ENCODE measurements at regions not wholly inside any gene's neighbourhood (a gene's known extent, or its start where the extent isn't known, plus 50 kb on each side); places are given as distances from the start of the nearest gene placed in this dataset.

DNA sequence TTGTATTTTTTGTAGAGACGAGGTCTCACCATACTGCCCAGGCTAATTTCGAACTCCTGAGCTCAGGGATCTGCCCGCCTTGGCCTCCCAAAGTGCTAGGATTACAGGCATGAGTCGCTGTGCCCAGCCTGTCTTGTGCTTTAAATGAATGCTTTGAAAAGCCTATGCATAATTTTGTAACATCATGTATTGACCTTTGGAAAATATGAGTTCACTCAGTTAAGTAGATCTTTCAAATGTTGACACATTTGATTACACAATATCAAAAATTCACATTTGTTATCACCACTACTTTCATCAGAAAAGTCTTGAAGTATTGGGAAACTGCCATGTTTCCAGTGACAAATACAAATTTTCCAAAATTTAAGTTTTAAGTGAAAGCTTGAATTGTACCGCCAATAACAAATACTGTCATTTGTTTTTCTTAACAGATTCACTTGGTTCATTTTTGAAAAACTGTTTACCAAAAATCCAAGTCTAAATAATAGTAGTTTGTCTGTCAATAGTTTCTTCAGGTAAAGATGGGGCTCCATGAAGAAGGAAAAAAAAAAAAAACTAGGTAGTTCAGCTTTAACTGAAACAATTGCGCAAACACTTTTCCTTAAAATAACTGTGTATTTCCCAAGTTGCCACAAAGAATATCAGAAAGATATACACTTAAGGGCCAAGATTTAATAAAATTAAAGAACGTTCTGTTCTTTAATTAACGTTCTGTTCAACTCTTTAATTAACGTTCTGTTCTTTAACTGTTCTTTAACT lies 233.2 kb upstream of the NR5A2 start:
- FAIRE-seq (no peak), DNase-seq (no peak)
- H3K4me3 ChIP-seq (ENCODE audit: low read length in 3 of 3): no peak overlapping the region
- TF ChIP-seq, protein P1, sequence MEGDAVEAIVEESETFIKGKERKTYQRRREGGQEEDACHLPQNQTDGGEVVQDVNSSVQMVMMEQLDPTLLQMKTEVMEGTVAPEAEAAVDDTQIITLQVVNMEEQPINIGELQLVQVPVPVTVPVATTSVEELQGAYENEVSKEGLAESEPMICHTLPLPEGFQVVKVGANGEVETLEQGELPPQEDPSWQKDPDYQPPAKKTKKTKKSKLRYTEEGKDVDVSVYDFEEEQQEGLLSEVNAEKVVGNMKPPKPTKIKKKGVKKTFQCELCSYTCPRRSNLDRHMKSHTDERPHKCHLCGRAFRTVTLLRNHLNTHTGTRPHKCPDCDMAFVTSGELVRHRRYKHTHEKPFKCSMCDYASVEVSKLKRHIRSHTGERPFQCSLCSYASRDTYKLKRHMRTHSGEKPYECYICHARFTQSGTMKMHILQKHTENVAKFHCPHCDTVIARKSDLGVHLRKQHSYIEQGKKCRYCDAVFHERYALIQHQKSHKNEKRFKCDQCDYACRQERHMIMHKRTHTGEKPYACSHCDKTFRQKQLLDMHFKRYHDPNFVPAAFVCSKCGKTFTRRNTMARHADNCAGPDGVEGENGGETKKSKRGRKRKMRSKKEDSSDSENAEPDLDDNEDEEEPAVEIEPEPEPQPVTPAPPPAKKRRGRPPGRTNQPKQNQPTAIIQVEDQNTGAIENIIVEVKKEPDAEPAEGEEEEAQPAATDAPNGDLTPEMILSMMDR (IDR thresholded peaks at IDR 0.05; ENCODE audit: borderline replicate concordance, extremely low read depth, insufficient read depth): no peak
- no peaks in the 10 kb centered on the region for H3K36me3 ChIP-seq (ENCODE audit: control insufficient read depth in 2 of 3, insufficient read depth in 3 of 3, low read length in 3 of 3)
- H3K9ac ChIP-seq (ENCODE audit: low read length in 3 of 3): no peak overlapping the region
- H3K27me3 ChIP-seq (ENCODE audit: control insufficient read depth, insufficient read depth, low read length): no peaks in the 10 kb centered on the region
- intact Hi-C loops (cut with DNase I): no loop called here
- no peak overlapping the region for H3K27ac ChIP-seq (ENCODE audit: low read depth in 2 of 2, low read length in 2 of 2)
- no peaks in the 10 kb centered on the region for H3K9me3 ChIP-seq (ENCODE audit: control insufficient read depth in 2 of 3, insufficient read depth in 1 of 3, low read length in 3 of 3)
- H3K4me1 ChIP-seq (ENCODE audit: control insufficient read depth in 2 of 3, insufficient read depth in 2 of 3, low read depth in 1 of 3, low read length in 3 of 3): no peaks in the 10 kb centered on the region

DNA sequence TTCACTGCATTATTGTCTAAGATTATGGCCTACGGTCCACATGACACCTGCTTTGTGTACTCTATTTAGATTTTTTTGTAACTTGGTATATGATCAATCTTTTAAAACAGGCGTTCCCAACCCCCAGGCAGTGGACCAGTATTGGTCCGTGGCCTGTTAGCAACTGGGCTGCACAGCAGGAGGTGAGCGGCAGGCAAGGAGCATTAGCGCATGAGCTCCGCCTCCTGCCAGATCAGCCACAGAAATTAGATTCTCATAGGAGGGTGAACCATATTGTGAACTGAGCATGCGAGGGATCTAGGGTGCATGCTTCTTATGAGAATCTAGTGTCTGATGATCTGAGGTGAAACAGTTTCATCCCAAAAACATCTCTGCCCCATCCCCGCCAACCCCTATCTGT lies 228.4 kb upstream of the NR5A2 start:
- TF ChIP-seq, protein P1 (IDR thresholded peaks at IDR 0.05; ENCODE audit: borderline replicate concordance, extremely low read depth, insufficient read depth): no peak
- FAIRE-seq (no peak), DNase-seq (no peak)
- intact Hi-C loops (cut with DNase I): no loop called here
- no peaks in the 10 kb centered on the region for H3K27me3 ChIP-seq (ENCODE audit: control insufficient read depth, insufficient read depth, low read length)
- no peaks in the 10 kb centered on the region for H3K9me3 ChIP-seq (ENCODE audit: control insufficient read depth in 2 of 3, insufficient read depth in 1 of 3, low read length in 3 of 3)
- H3K9ac ChIP-seq (ENCODE audit: low read length in 3 of 3): no peak overlapping the region
- no peaks in the 10 kb centered on the region for H3K36me3 ChIP-seq (ENCODE audit: control insufficient read depth in 2 of 3, insufficient read depth in 3 of 3, low read length in 3 of 3)
- H3K4me3 ChIP-seq (ENCODE audit: low read length in 3 of 3): no peak overlapping the region
- no peak overlapping the region for H3K27ac ChIP-seq (ENCODE audit: low read depth in 2 of 2, low read length in 2 of 2)
- H3K4me1 ChIP-seq (ENCODE audit: control insufficient read depth in 2 of 3, insufficient read depth in 2 of 3, low read depth in 1 of 3, low read length in 3 of 3): no peaks in the 10 kb centered on the region

DNA sequence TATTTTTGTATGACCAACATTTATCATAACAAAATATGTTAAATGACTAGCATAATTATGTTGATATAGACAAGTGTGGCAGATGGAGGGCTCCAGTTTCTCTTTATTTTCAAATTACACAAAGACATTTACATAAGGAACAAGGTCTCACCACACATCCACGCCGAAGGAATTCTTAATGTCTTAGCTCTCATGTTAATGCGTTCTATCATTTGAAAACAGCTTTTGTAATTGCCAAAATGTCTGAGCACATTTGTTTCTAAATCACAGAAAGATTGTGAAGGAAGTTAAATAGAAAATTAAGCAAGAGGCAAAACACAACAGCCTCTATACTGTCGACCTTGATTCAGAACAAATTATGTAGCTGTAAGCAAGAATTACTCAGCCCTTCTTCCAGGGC lies 223.0 kb upstream of the NR5A2 start:
- FAIRE-seq (no peak), DNase-seq (no peak)
- intact Hi-C loops (cut with DNase I): no loop called here
- Histone ChIP-seq H3K36me3 (ENCODE audit: control insufficient read depth in 2 of 3, insufficient read depth in 3 of 3, low read length in 3 of 3) (no peaks in the 10 kb centered on the region), H3K9me3 (ENCODE audit: control insufficient read depth in 2 of 3, insufficient read depth in 1 of 3, low read length in 3 of 3) (no peaks in the 10 kb centered on the region), H3K27me3 (ENCODE audit: control insufficient read depth, insufficient read depth, low read length) (no peaks in the 10 kb centered on the region), H3K9ac (ENCODE audit: low read length in 3 of 3) (no peak overlapping the region), H3K4me3 (ENCODE audit: low read length in 3 of 3) (no peak overlapping the region), H3K4me1 (ENCODE audit: control insufficient read depth in 2 of 3, insufficient read depth in 2 of 3, low read depth in 1 of 3, low read length in 3 of 3) (no peaks in the 10 kb centered on the region), H3K27ac (ENCODE audit: low read depth in 2 of 2, low read length in 2 of 2) (no peak overlapping the region)
- TF ChIP-seq, protein P1 (IDR thresholded peaks at IDR 0.05; ENCODE audit: borderline replicate concordance, extremely low read depth, insufficient read depth): no peak

Measured in kidney (tissue), 13 donors.